Peyer's patch (tissue), 4 donors: ENCODE measurements at regions not wholly inside any gene's neighbourhood (a gene's known extent, or its start where the extent isn't known, plus 50 kb on each side); places are given as distances from the start of the nearest gene placed in this dataset.

Experiments used
- DNase-seq, 3 donors: peaks; one replicate each; pipeline ENCODE4 v3.0.0-alpha.2; 2017 to 2019
- H3K27ac ChIP-seq, 4 donors: fragments of 200-600 bp; sonication (generic); one replicate each; pipeline ENCODE4 v1.5.1; 2016 to 2019
- H3K27me3 ChIP-seq, 2 donors: fragments of 200-600 bp; sonication (generic); one replicate each; pipeline ENCODE4 v1.5.1; 2019
- H3K36me3 ChIP-seq, 3 donors: fragments of 200-600 bp; sonication (generic); one replicate each; pipeline ENCODE4 v1.5.1; 2016 to 2019
- H3K4me1 ChIP-seq, 4 donors: fragments of 200-600 bp; sonication (generic); one replicate each; pipeline ENCODE4 v1.5.1; 2016 to 2019
- H3K4me3 ChIP-seq, 4 donors: fragments of 200-600 bp; sonication (generic); 1 replicate in 3 of 4; 2 replicates in 1 of 4; pipeline ENCODE4 v1.5.1; 2016 to 2019; ENCODE audit warnings: mild to moderate bottlenecking in 1 of 4
- H3K9me3 ChIP-seq, 4 donors: fragments of 200-600 bp; sonication (generic); one replicate each; pipeline ENCODE4 v1.5.1; 2016 to 2019; ENCODE audit warnings: mild to moderate bottlenecking in 1 of 4
- POLR2A ChIP-seq, 2 donors: fragments of 450-650 bp; IDR thresholded peaks; one replicate each; pipeline ENCODE4 v1.5.1; 2017; ENCODE audit warnings: antibody characterized with exemption in 2 of 2, mild to moderate bottlenecking in 2 of 2, moderate library complexity in 2 of 2
- TF ChIP-seq, protein P1 (sequence below), 6 experiments: fragments of 450-650 bp in 4 of 6; fragments of 200-600 bp in 2 of 6; sonication (generic) in 1 of 6; IDR thresholded peaks; one replicate each; pipeline ENCODE4 v1.5.1; 2017 to 2019; ENCODE audit warnings: antibody characterized with exemption in 6 of 6, mild to moderate bottlenecking in 3 of 6, moderate library complexity in 1 of 6

DNA sequence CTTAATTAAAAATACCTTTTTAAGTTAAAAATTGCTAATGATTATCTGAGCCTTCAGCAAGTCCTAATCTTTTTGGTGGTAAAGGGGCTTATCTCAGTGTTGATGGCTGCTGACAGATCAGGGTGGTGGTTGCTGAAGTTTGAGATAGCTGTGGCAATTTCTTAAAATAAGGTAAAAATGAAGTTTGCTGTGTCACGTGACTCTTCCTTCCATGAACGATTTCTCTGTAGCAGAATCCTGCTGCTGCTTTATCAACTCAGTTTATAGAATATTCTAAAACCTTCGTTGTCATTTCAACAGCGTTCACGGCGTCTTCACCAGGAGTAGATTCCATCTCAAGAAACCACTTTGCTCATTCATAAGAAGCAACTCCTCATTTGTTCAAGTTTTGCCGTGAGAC is 110.1 kb downstream of the SUCNR1 start:
- Histone ChIP-seq H3K4me1 (no peaks in the 10 kb centered on the region), H3K4me3 (no peak overlapping the region), H3K27me3 (no peaks in the 10 kb centered on the region), H3K9me3 (no peaks in the 10 kb centered on the region), H3K27ac (no peak overlapping the region), H3K36me3 (no peaks in the 10 kb centered on the region)
- TF ChIP-seq, protein P1, sequence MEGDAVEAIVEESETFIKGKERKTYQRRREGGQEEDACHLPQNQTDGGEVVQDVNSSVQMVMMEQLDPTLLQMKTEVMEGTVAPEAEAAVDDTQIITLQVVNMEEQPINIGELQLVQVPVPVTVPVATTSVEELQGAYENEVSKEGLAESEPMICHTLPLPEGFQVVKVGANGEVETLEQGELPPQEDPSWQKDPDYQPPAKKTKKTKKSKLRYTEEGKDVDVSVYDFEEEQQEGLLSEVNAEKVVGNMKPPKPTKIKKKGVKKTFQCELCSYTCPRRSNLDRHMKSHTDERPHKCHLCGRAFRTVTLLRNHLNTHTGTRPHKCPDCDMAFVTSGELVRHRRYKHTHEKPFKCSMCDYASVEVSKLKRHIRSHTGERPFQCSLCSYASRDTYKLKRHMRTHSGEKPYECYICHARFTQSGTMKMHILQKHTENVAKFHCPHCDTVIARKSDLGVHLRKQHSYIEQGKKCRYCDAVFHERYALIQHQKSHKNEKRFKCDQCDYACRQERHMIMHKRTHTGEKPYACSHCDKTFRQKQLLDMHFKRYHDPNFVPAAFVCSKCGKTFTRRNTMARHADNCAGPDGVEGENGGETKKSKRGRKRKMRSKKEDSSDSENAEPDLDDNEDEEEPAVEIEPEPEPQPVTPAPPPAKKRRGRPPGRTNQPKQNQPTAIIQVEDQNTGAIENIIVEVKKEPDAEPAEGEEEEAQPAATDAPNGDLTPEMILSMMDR (IDR thresholded peaks at IDR 0.05) = no peak
- TF ChIP-seq POLR2A (IDR thresholded peaks at IDR 0.05) = no peak
- DNase-seq = no peak

DNA sequence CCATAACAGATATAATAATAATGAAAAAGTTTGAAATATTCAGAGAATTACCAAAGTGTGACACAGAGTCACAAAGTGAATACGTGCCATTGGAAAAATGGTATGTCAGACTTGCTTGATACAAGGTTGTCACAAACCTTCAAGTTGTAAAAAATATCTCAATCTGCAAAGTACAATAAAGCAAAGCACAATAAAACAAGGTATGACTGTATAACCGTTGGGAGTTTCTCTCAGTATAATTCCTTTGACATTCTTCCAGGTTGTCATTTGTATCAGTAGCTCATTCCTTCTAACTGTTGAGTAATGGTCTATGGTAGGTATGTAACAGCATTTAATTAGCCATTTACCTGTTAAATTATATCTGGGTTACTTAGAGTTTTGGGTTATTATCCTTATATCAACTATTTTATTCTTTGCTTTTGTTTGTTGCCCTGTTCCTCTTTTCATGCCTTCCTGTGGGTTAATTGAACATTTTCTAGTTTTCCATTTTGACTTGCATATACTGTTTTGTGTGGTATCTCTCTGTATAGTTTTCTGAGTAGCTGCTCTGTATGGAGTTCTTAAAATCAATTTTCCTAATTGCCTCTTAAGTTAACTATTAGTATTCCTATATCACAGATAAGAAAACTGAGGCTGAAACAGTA is 112.5 kb downstream of the SUCNR1 start:
- Histone ChIP-seq H3K36me3 (no peaks in the 10 kb centered on the region), H3K4me1 (no peaks in the 10 kb centered on the region), H3K9me3 (no peaks in the 10 kb centered on the region), H3K4me3 (no peak overlapping the region), H3K27me3 (no peaks in the 10 kb centered on the region), H3K27ac (no peak overlapping the region)
- no peak for DNase-seq
- TF ChIP-seq POLR2A (IDR thresholded peaks at IDR 0.05) = no peak
- TF ChIP-seq, protein P1 (IDR thresholded peaks at IDR 0.05) = no peak

DNA sequence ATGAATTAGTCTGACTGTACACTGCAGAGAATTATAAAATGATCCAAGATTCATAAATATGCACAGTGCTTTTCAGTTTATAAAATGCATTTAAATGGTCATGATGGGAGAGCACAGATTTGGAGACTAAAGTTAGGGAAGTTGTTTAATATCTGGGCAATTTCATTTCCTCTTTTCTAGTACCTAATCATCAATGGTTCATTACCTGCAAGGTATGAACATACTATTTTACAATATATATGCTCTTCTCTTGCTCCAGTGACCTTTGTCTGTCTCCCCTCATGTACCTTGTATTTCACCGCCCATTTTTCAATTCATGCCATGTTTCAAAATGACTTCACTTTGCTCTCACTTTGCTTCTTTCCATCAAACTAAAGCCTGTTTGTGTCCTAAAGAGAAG is 114.5 kb downstream of the SUCNR1 start:
- H3K4me3 ChIP-seq = no peak overlapping the region
- no peak overlapping the region for H3K27ac ChIP-seq
- no peaks in the 10 kb centered on the region for H3K4me1 ChIP-seq
- no peaks in the 10 kb centered on the region for H3K36me3 ChIP-seq
- no peaks in the 10 kb centered on the region for H3K9me3 ChIP-seq
- no peak for DNase-seq
- H3K27me3 ChIP-seq = no peaks in the 10 kb centered on the region
- TF ChIP-seq, protein P1 (IDR thresholded peaks at IDR 0.05) = no peak
- no peak for TF ChIP-seq POLR2A (IDR thresholded peaks at IDR 0.05)

DNA sequence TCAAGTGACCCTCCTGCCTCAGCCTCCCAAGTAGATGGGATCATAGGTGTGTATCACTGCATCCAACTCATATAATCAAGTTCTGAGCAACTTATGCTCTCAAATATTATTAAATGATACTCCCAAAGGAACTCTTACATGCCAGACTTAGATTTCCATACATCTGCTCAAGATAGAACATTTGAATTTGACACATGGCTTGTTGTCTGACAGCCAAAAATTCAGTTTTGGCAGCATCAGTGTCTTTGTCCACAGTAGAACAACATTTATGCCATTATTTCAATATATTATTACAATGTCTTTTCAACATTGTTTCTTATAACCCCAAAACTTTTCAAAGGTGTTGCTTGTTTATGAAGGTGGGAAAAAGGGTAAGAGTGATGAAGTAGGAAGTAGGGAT is 116.2 kb downstream of the SUCNR1 start:
- H3K27me3 ChIP-seq = no peaks in the 10 kb centered on the region
- H3K4me3 ChIP-seq = no peak overlapping the region
- H3K9me3 ChIP-seq = no peaks in the 10 kb centered on the region
- H3K27ac ChIP-seq = no peak overlapping the region
- TF ChIP-seq POLR2A (IDR thresholded peaks at IDR 0.05) = no peak
- TF ChIP-seq, protein P1 (IDR thresholded peaks at IDR 0.05) = no peak
- no peaks in the 10 kb centered on the region for H3K36me3 ChIP-seq
- no peaks in the 10 kb centered on the region for H3K4me1 ChIP-seq
- no peak for DNase-seq

DNA sequence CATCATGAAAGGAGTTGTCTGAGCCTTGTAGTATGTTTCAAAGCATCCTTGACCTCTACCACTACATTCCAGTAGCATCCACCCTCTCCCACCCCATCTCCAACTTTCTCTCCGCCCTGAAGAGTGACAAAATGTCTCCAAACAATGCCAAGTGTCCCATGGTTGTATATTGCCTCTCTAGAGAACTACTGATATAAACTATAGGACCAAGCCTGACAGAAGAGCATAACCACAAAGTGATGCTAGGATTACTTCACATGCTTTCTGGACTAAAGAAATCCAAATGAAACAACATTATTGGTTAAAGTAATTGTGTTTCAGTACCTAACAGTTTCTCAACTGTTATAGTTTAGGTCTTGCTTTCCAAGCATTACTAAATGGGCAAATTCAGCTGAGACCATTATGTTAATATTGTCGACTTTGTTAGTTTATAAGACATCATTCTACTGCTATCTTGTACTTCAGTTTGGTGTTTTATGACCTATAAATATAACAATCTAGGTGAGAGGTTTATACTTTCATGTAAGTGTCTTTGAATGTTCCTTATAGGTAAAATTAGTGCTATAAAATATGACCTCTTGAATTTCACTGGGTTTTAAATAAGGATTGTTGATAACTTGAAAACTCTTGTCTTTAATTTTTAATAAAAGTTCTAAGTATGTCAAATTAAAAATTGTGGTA is 117.4 kb downstream of the SUCNR1 start:
- TF ChIP-seq, protein P1 (IDR thresholded peaks at IDR 0.05) = no peak
- TF ChIP-seq POLR2A (IDR thresholded peaks at IDR 0.05) = no peak
- no peak overlapping the region for H3K4me3 ChIP-seq
- no peaks in the 10 kb centered on the region for H3K36me3 ChIP-seq
- no peaks in the 10 kb centered on the region for H3K9me3 ChIP-seq
- no peaks in the 10 kb centered on the region for H3K4me1 ChIP-seq
- H3K27me3 ChIP-seq = no peaks in the 10 kb centered on the region
- DNase-seq = no peak
- no peak overlapping the region for H3K27ac ChIP-seq
